HepG2 (cell line): ENCODE measurements at regions not wholly inside any gene's neighbourhood (a gene's known extent, or its start where the extent isn't known, plus 50 kb on each side); places are given as distances from the start of the nearest gene placed in this dataset.

Source experiments
- ATAC-seq: fragments of 200-7000 bp; cut with Tn5 transposase; 3 replicates; pipeline ENCODE4 v1.9.1; 2020; ENCODE audit warnings: mild to moderate bottlenecking, moderate library complexity
- BruUV-seq: library from RNA; stranded (reverse); fragments of 400-500 nt; replicated peaks from 2 replicates; lab custom pipeline; 2021; lab: Mats Ljungman, UMichigan
- CTCF ChIA-PET: fragments of 300-600 bp; formaldehyde crosslinking; extraction: SDS; loops from one replicate; lab custom pipeline; 2021; ENCODE audit warnings: low total read pairs, inconsistent platforms, low intra/inter-chr PET ratio; lab: Yijun Ruan, JAX
- POLR2A ChIA-PET: fragments of 350-600 bp; sonication (Branson Sonifier 250); formaldehyde crosslinking; loops from one replicate; lab custom pipeline; 2020; ENCODE audit warnings: antibody characterized with exemption, inconsistent platforms; lab: Yijun Ruan, JAX
- DNase-seq: peaks from one replicate; pipeline ENCODE4 v3.0.0-alpha.2; 2015; ENCODE audit warnings: low spot score
- FAIRE-seq: peaks from 3 replicates; lab custom pipeline; 2011; peaks lifted over from hg19 to GRCh38; lab: Jason Lieb, UNC
- H2AFZ ChIP-seq: one replicate; pipeline ENCODE4 v1.6.1; 2011; ENCODE audit warnings: low read length, inconsistent platforms
- H3K27ac ChIP-seq: fragments of 300-600 bp; 3 replicates; pipeline ENCODE4 v1.8.0; 2011; ENCODE audit warnings: mixed run types, mild to moderate bottlenecking, mixed read lengths, low read length, inconsistent platforms; ENCODE audit not compliant: insufficient read depth; ENCODE audit errors: extremely low read length
- H3K27me3 ChIP-seq, 2 experiments: fragments of 200-600 bp in 1 of 2; 2 replicates in 1 of 2; 3 replicates in 1 of 2; pipeline versions ENCODE4 v1.6.0 to v1.8.0; 2011; ENCODE audit warnings: low read length in 2 of 2, mild to moderate bottlenecking in 2 of 2, moderate library complexity in 2 of 2, inconsistent platforms in 1 of 2; ENCODE audit not compliant: insufficient read depth in 2 of 2, control insufficient read depth in 1 of 2
- H3K36me3 ChIP-seq, 2 experiments: fragments of 200-600 bp in 1 of 2; replicated peaks in 1 of 2; 2 replicates in 1 of 2; 3 replicates in 1 of 2; pipeline versions ENCODE4 v1.5.1 to v1.8.0; 2011; ENCODE audit warnings: low read length in 2 of 2, inconsistent platforms in 1 of 2; ENCODE audit not compliant: insufficient read depth in 2 of 2, control insufficient read depth in 1 of 2
- H3K4me1 ChIP-seq: 2 replicates; pipeline ENCODE4 v1.5.1; 2012; ENCODE audit warnings: low read length, inconsistent platforms; ENCODE audit not compliant: insufficient read depth
- H3K4me2 ChIP-seq: 2 replicates; pipeline ENCODE4 v1.6.0; 2011; ENCODE audit warnings: low read depth, low read length, inconsistent platforms
- H3K4me3 ChIP-seq, 3 experiments: fragments of 200-600 bp in 1 of 3; sonication (generic), shearing (Covaris generic) in 1 of 3; replicated peaks in 1 of 3; 2 replicates each; pipeline ENCODE4 v1.5.1; 2011 to 2016; ENCODE audit warnings: low read length in 3 of 3, inconsistent platforms in 2 of 3, low read depth in 2 of 3, mild to moderate bottlenecking in 2 of 3, control low read depth in 1 of 3, mixed read lengths in 1 of 3; ENCODE audit not compliant: insufficient read depth in 1 of 3
- H3K79me2 ChIP-seq: one replicate; pipeline ENCODE4 v1.6.1; 2011; ENCODE audit warnings: low read length, inconsistent platforms; ENCODE audit not compliant: insufficient read depth
- H3K9ac ChIP-seq: 2 replicates; pipeline ENCODE4 v1.6.0; 2011; ENCODE audit warnings: mild to moderate bottlenecking, low read depth, low read length, inconsistent platforms; ENCODE audit not compliant: insufficient read depth
- H3K9me3 ChIP-seq: 2 replicates; pipeline ENCODE4 v1.5.1; 2012; ENCODE audit warnings: mild to moderate bottlenecking, low read length
- H4K20me1 ChIP-seq: 2 replicates; pipeline ENCODE4 v1.6.0; 2011; ENCODE audit warnings: inconsistent platforms, mild to moderate bottlenecking, low read length, moderate library complexity; ENCODE audit not compliant: insufficient read depth
- ADNP ChIP-seq: sonication (generic); formaldehyde crosslinking; IDR thresholded peaks from 2 replicates; pipeline ENCODE4 v1.4.0; 2020; ENCODE audit warnings: missing genetic modification reagents
- ETV6 ChIP-seq: sonication (generic); formaldehyde crosslinking; conservative IDR thresholded peaks from 2 replicates; pipeline ENCODE4 v1.4.0; 2020; ENCODE audit warnings: missing genetic modification reagents
- NFYC ChIP-seq: IDR thresholded peaks from 2 replicates; pipeline ENCODE4 v1.6.1; 2016; ENCODE audit warnings: missing genetic modification reagents, missing compliant biosample characterization
- PITX1 ChIP-seq: sonication (generic); formaldehyde crosslinking; IDR thresholded peaks from 2 replicates; pipeline ENCODE4 v1.5.1; 2020; ENCODE audit warnings: mild to moderate bottlenecking, missing genetic modification reagents
- RFX1 ChIP-seq: fragments of 450-650 bp; IDR thresholded peaks from 2 replicates; pipeline ENCODE4 v1.6.1; 2017
- SIX1 ChIP-seq: sonication (generic); formaldehyde crosslinking; IDR thresholded peaks from 2 replicates; pipeline ENCODE4 v1.4.0; 2020; ENCODE audit warnings: missing genetic modification reagents, borderline replicate concordance
- SUZ12 ChIP-seq: fragments of 150-350 bp; IDR thresholded peaks from 2 replicates; pipeline ENCODE4 v1.6.1; 2014; ENCODE audit warnings: low read depth, low read length
- TSC22D2 ChIP-seq: sonication (generic); formaldehyde crosslinking; IDR thresholded peaks from 2 replicates; pipeline ENCODE4 v1.5.1; 2020; ENCODE audit warnings: missing genetic modification reagents, mild to moderate bottlenecking, borderline replicate concordance
- YEATS4 ChIP-seq: sonication (generic); formaldehyde crosslinking; IDR thresholded peaks from 2 replicates; pipeline ENCODE4 v1.4.0; 2020; ENCODE audit warnings: missing genetic modification reagents, borderline replicate concordance
- ZFAT ChIP-seq: sonication (generic); formaldehyde crosslinking; conservative IDR thresholded peaks from 2 replicates; pipeline ENCODE4 v1.8.1; 2023; ENCODE audit warnings: missing genetic modification reagents, inconsistent platforms
- ZNF12 ChIP-seq: sonication (generic); formaldehyde crosslinking; IDR thresholded peaks from 2 replicates; pipeline ENCODE4 v1.5.0; 2020; ENCODE audit warnings: missing genetic modification reagents
- ZNF251 ChIP-seq: sonication (generic); formaldehyde crosslinking; IDR thresholded peaks from 2 replicates; pipeline ENCODE4 v1.9.0; 2021; ENCODE audit warnings: mild to moderate bottlenecking, missing genetic modification reagents
- WGBS: methylation state at CpG from one replicate; pipeline ENCODE4 v1.1.6; 2017; ENCODE audit warnings: low lambda C conversion rate; 5-methylcytosine and 5-hydroxymethylcytosine counted together
- in situ Hi-C: cut with HindIII; loops from 2 replicates; pipeline ENCODE4 v1.10.0; 2017; ENCODE audit warnings: low pct_unique_long_range_greater_than_20kb; ENCODE audit not compliant: extremely low pct_ligation_motif_present
- intact Hi-C: fragments of 100-400 bp; cut with micrococcal nuclease; formaldehyde crosslinking; loops from one replicate; pipeline ENCODE4 v1.10.0; 2022; ENCODE audit not compliant: unreplicated experiment
- TF ChIP-seq, protein P1 (sequence below): sonication (generic); formaldehyde crosslinking; IDR thresholded peaks from 2 replicates; pipeline ENCODE4 v1.4.0; 2020; ENCODE audit warnings: missing genetic modification reagents, borderline replicate concordance
- TF ChIP-seq, protein P2 (sequence below): sonication (generic); formaldehyde crosslinking; conservative IDR thresholded peaks from 2 replicates; pipeline ENCODE4 v1.4.0; 2020; ENCODE audit warnings: missing genetic modification reagents
- TF ChIP-seq, protein P3 (sequence below): sonication (generic); formaldehyde crosslinking; IDR thresholded peaks from 2 replicates; pipeline ENCODE4 v1.8.0; 2022; ENCODE audit warnings: low read depth, missing genetic modification reagents

DNA sequence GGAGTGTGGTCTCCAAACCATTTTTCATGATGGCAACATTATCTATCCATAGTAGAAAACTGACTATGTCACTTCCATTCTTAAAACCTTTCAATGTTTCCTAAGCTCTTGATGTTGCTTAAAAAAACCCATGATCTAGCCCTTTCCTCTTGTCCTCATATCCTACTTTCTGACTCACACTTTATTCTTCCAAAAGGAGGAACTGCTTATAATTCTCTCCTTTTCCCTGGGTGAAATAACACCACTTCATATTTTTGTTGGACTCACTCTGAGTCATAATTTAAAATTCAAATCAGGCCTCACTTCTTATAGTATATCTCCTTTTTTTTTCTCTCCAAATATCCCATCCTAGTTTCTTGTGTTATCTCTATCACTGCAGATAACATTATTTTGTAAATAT is 513.9 kb downstream of the MAN2A1 start:
- in situ Hi-C loops (no loop called here), intact Hi-C loops (no loop called here)
- H3K9me3 ChIP-seq = no peaks in the 10 kb centered on the region
- H3K36me3 ChIP-seq = no peaks in the 10 kb centered on the region
- H3K4me3 ChIP-seq = no peak overlapping the region
- FAIRE-seq (no peak), ATAC-seq (no peak), DNase-seq (no peak)
- CTCF ChIA-PET = no interaction called here
- H3K79me2 ChIP-seq = no peaks in the 10 kb centered on the region
- no peak overlapping the region for H3K4me2 ChIP-seq
- TF ChIP-seq, protein P1, sequence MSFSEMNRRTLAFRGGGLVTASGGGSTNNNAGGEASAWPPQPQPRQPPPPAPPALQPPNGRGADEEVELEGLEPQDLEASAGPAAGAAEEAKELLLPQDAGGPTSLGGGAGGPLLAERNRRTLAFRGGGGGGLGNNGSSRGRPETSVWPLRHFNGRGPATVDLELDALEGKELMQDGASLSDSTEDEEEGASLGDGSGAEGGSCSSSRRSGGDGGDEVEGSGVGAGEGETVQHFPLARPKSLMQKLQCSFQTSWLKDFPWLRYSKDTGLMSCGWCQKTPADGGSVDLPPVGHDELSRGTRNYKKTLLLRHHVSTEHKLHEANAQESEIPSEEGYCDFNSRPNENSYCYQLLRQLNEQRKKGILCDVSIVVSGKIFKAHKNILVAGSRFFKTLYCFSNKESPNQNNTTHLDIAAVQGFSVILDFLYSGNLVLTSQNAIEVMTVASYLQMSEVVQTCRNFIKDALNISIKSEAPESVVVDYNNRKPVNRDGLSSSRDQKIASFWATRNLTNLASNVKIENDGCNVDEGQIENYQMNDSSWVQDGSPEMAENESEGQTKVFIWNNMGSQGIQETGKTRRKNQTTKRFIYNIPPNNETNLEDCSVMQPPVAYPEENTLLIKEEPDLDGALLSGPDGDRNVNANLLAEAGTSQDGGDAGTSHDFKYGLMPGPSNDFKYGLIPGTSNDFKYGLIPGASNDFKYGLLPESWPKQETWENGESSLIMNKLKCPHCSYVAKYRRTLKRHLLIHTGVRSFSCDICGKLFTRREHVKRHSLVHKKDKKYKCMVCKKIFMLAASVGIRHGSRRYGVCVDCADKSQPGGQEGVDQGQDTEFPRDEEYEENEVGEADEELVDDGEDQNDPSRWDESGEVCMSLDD (CRISPR knock-in tag) = no peak
- no TSS peak for BruUV-seq
- H3K4me1 ChIP-seq = no peaks in the 10 kb centered on the region
- H3K27me3 ChIP-seq = no peaks in the 10 kb centered on the region
- H3K27ac ChIP-seq = no peak overlapping the region
- H3K9ac ChIP-seq = no peak overlapping the region
- H2AFZ ChIP-seq = no peak overlapping the region
- POLR2A ChIA-PET = no interaction called here
- no peaks in the 10 kb centered on the region for H4K20me1 ChIP-seq

DNA sequence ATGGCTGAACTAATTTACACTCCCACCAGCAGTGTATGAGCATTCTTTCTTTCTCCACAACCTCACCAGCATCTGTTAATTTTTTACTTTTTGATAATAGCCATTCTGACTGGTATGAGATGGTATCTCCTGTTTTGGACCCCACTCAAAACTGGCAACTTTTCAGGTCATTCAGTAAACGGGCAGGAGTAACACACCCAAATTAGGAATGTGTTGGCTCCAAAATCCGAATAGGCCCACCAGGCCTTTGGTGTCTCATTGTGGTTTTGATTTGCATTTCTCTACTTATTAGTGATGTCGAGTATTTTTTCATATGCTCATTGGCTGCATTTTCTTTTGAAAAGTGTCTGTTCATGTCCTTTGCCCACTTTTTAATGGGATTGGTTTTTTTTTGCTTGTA is 517.1 kb downstream of the TMEM232 start:
- POLR2A ChIA-PET = no interaction called here
- no peak for FAIRE-seq
- H3K27me3 ChIP-seq = no peaks in the 10 kb centered on the region; a peak in 1 of 5 replicates
- no peak for ATAC-seq
- CTCF ChIA-PET = no interaction called here
- no peaks in the 10 kb centered on the region for H3K79me2 ChIP-seq
- no peaks in the 10 kb centered on the region for H3K36me3 ChIP-seq
- no peak overlapping the region for H3K9ac ChIP-seq
- BruUV-seq = no TSS peak
- H3K4me3 ChIP-seq = no peak overlapping the region
- no peak overlapping the region for H3K27ac ChIP-seq
- H3K4me2 ChIP-seq = no peak overlapping the region
- no peak for DNase-seq
- no peaks in the 10 kb centered on the region for H4K20me1 ChIP-seq
- no peak overlapping the region for H2AFZ ChIP-seq
- intact Hi-C loops (no loop called here), in situ Hi-C loops (no loop called here)
- under 1% methylated on average over 3 of the region's 3 CpGs for WGBS
- H3K4me1 ChIP-seq = no peaks in the 10 kb centered on the region
- H3K9me3 ChIP-seq = no peaks in the 10 kb centered on the region
- TF ChIP-seq TSC22D2 (CRISPR knock-in tag) = no peak
- TF ChIP-seq NFYC (CRISPR knock-in tag) = no peak
- TF ChIP-seq, protein P2, sequence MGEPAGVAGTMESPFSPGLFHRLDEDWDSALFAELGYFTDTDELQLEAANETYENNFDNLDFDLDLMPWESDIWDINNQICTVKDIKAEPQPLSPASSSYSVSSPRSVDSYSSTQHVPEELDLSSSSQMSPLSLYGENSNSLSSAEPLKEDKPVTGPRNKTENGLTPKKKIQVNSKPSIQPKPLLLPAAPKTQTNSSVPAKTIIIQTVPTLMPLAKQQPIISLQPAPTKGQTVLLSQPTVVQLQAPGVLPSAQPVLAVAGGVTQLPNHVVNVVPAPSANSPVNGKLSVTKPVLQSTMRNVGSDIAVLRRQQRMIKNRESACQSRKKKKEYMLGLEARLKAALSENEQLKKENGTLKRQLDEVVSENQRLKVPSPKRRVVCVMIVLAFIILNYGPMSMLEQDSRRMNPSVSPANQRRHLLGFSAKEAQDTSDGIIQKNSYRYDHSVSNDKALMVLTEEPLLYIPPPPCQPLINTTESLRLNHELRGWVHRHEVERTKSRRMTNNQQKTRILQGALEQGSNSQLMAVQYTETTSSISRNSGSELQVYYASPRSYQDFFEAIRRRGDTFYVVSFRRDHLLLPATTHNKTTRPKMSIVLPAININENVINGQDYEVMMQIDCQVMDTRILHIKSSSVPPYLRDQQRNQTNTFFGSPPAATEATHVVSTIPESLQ (CRISPR knock-in tag) = no peak
- no peak for TF ChIP-seq PITX1
- TF ChIP-seq ADNP (CRISPR knock-in tag) = no peak
- no peak for TF ChIP-seq YEATS4 (CRISPR knock-in tag)
- no peak for TF ChIP-seq ETV6 (CRISPR knock-in tag)
- no peak for TF ChIP-seq ZNF12 (CRISPR knock-in tag)
- TF ChIP-seq ZNF251 = no peak
- TF ChIP-seq, protein P3, sequence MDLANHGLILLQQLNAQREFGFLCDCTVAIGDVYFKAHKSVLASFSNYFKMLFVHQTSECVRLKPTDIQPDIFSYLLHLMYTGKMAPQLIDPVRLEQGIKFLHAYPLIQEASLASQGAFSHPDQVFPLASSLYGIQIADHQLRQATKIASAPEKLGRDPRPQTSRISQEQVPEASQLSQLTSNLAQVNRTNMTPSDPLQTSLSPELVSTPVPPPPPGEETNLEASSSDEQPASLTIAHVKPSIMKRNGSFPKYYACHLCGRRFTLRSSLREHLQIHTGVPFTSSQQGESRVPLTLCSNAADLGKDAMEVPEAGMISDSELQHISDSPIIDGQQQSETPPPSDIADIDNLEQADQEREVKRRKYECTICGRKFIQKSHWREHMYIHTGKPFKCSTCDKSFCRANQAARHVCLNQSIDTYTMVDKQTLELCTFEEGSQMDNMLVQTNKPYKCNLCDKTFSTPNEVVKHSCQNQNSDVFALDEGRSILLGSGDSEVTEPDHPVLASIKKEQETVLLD (CRISPR knock-in tag) = no peak
- TF ChIP-seq ZFAT (CRISPR knock-in tag) = no peak
- TF ChIP-seq RFX1 = no peak
- TF ChIP-seq SUZ12 = no peak
- no peak for TF ChIP-seq SIX1 (CRISPR knock-in tag)
